Keratinocyte (primary cell): ENCODE measurements at regions not wholly inside any gene's neighbourhood (a gene's known extent, or its start where the extent isn't known, plus 50 kb on each side); places are given as distances from the start of the nearest gene placed in this dataset.

Experiments used
- DNase-seq: peaks from one replicate; pipeline ENCODE4 v3.0.0-alpha.2; 2011; ENCODE audit warnings: low read depth, missing footprints, low spot score
- FAIRE-seq: peaks from 2 replicates; lab custom pipeline; 2011; peaks lifted over from hg19 to GRCh38; lab: Jason Lieb, UNC
- H2AFZ ChIP-seq: 2 replicates; pipeline ENCODE4 v1.6.0; 2012; ENCODE audit warnings: low read length, control low read depth, inconsistent platforms; ENCODE audit not compliant: control insufficient read depth
- H3K27ac ChIP-seq: 2 replicates; pipeline ENCODE4 v1.5.1; 2011; ENCODE audit warnings: low read length; ENCODE audit not compliant: control insufficient read depth, insufficient read depth
- H3K27me3 ChIP-seq: 3 replicates; pipeline ENCODE4 v1.6.0; 2011; ENCODE audit warnings: low read length; ENCODE audit not compliant: control insufficient read depth, insufficient read depth; ENCODE audit errors: extremely low read depth
- H3K36me3 ChIP-seq, 2 experiments: 2 replicates in 1 of 2; 3 replicates in 1 of 2; pipeline ENCODE4 v1.5.1; 2011; ENCODE audit warnings: low read length in 2 of 2, mild to moderate bottlenecking in 1 of 2; ENCODE audit not compliant: control insufficient read depth in 2 of 2, insufficient read depth in 2 of 2; ENCODE audit errors: extremely low read depth in 1 of 2
- H3K4me1 ChIP-seq: 3 replicates; pipeline ENCODE4 v1.5.1; 2011; ENCODE audit warnings: low read length; ENCODE audit not compliant: control insufficient read depth, insufficient read depth; ENCODE audit errors: extremely low read depth
- H3K4me2 ChIP-seq: 3 replicates; pipeline ENCODE4 v1.6.0; 2011; ENCODE audit warnings: low read depth, low read length; ENCODE audit not compliant: control insufficient read depth, insufficient read depth; ENCODE audit errors: extremely low read depth
- H3K4me3 ChIP-seq, 3 experiments: fragments of 200-600 bp in 1 of 3; sonication (generic) in 1 of 3; 2 replicates in 2 of 3; 3 replicates in 1 of 3; pipeline ENCODE4 v1.5.1; 2011 to 2016; ENCODE audit warnings: low read length in 3 of 3, mild to moderate bottlenecking in 3 of 3, control low read depth in 2 of 3, inconsistent platforms in 1 of 3, low read depth in 1 of 3, mixed read lengths in 1 of 3, mixed run types in 1 of 3, moderate library complexity in 1 of 3; ENCODE audit not compliant: control insufficient read depth in 2 of 3, insufficient read depth in 2 of 3; ENCODE audit errors: extremely low read depth in 1 of 3
- H3K79me2 ChIP-seq: 2 replicates; pipeline ENCODE4 v1.6.0; 2012; ENCODE audit warnings: low read length; ENCODE audit not compliant: control insufficient read depth, insufficient read depth
- H3K9ac ChIP-seq: 3 replicates; pipeline ENCODE4 v1.6.0; 2011; ENCODE audit warnings: low read length; ENCODE audit not compliant: control insufficient read depth, insufficient read depth; ENCODE audit errors: extremely low read depth
- H3K9me1 ChIP-seq: 3 replicates; pipeline ENCODE4 v1.6.0; 2011; ENCODE audit warnings: low read length; ENCODE audit not compliant: control insufficient read depth, insufficient read depth; ENCODE audit errors: extremely low read depth
- H3K9me3 ChIP-seq: 2 replicates; pipeline ENCODE4 v1.5.1; 2012; ENCODE audit warnings: low read depth, low read length; ENCODE audit not compliant: control insufficient read depth
- H4K20me1 ChIP-seq: 3 replicates; pipeline ENCODE4 v1.6.0; 2011; ENCODE audit warnings: low read length; ENCODE audit not compliant: control insufficient read depth, insufficient read depth; ENCODE audit errors: extremely low read depth
- EZH2 ChIP-seq: IDR thresholded peaks from one replicate; pipeline ENCODE4 v1.6.1; 2012; ENCODE audit warnings: inconsistent platforms, mild to moderate bottlenecking, low read length, moderate library complexity
- dilution Hi-C: fragments of 300-500 bp; cut with MboI; formaldehyde crosslinking; loops from one replicate; pipeline ENCODE4 v1.7.0; 2020; ENCODE audit warnings: low sequenced_read_pairs; ENCODE audit not compliant: extremely low pct_ligation_motif_present
- TF ChIP-seq, protein P1 (sequence below), 3 experiments: IDR thresholded peaks in 1 of 3; conservative IDR thresholded peaks in 1 of 3; optimal IDR thresholded peaks in 1 of 3; 2 replicates in 2 of 3; 3 replicates in 1 of 3; pipeline versions ENCODE3 to v1.5.1; 2011; ENCODE audit warnings: low read length in 3 of 3, mild to moderate bottlenecking in 3 of 3, moderate library complexity in 2 of 3, control low read depth in 1 of 3, inconsistent platforms in 1 of 3; ENCODE audit not compliant: insufficient read depth in 2 of 3; ENCODE audit errors: extremely low read depth in 1 of 3

DNA sequence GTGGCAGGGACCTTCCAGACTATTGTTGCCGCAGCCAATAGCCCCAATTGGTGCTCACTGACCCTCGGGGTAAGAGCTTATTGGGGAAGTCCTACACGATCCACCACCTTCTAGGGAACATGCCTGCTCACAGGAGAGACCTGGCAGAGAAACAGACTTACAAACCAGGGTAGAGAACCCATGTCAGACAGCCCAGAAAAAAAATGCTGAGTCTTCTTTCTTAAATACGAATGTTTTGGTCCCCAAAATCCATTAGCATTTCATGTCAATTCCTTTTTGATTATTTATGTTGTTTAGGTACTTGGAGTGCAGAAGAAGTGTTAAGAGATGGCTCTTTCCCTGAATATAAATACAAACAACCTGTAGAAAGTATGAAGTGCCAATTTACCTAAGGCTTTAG is 84.9 kb upstream of the PDE10A start:
- H3K27me3 ChIP-seq, result no peaks in the 10 kb centered on the region
- H3K9me1 ChIP-seq, result no peaks in the 10 kb centered on the region
- H3K4me3 ChIP-seq, result no peak overlapping the region
- no peak overlapping the region for H2AFZ ChIP-seq
- H4K20me1 ChIP-seq, result no peaks in the 10 kb centered on the region
- FAIRE-seq, result no peak
- no peak overlapping the region for H3K27ac ChIP-seq
- dilution Hi-C loops, result no loop called here
- TF ChIP-seq, protein P1, sequence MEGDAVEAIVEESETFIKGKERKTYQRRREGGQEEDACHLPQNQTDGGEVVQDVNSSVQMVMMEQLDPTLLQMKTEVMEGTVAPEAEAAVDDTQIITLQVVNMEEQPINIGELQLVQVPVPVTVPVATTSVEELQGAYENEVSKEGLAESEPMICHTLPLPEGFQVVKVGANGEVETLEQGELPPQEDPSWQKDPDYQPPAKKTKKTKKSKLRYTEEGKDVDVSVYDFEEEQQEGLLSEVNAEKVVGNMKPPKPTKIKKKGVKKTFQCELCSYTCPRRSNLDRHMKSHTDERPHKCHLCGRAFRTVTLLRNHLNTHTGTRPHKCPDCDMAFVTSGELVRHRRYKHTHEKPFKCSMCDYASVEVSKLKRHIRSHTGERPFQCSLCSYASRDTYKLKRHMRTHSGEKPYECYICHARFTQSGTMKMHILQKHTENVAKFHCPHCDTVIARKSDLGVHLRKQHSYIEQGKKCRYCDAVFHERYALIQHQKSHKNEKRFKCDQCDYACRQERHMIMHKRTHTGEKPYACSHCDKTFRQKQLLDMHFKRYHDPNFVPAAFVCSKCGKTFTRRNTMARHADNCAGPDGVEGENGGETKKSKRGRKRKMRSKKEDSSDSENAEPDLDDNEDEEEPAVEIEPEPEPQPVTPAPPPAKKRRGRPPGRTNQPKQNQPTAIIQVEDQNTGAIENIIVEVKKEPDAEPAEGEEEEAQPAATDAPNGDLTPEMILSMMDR (optimal IDR thresholded peaks at IDR 0.05 in 1 of 3, IDR thresholded peaks at IDR 0.05 in 1 of 3, conservative IDR thresholded peaks at IDR 0.05 in 1 of 3; ENCODE audit: extremely low read depth in 1 of 3, insufficient read depth in 2 of 3, low read length in 3 of 3), result no peak
- no peak for TF ChIP-seq EZH2
- H3K4me1 ChIP-seq, result no peaks in the 10 kb centered on the region
- H3K9me3 ChIP-seq, result peaks cover 4% of the 10 kb centered on the region
- DNase-seq, result no peak
- H3K9ac ChIP-seq, result no peak overlapping the region
- H3K36me3 ChIP-seq, result no peaks in the 10 kb centered on the region
- no peak overlapping the region for H3K4me2 ChIP-seq
- H3K79me2 ChIP-seq, result no peaks in the 10 kb centered on the region

DNA sequence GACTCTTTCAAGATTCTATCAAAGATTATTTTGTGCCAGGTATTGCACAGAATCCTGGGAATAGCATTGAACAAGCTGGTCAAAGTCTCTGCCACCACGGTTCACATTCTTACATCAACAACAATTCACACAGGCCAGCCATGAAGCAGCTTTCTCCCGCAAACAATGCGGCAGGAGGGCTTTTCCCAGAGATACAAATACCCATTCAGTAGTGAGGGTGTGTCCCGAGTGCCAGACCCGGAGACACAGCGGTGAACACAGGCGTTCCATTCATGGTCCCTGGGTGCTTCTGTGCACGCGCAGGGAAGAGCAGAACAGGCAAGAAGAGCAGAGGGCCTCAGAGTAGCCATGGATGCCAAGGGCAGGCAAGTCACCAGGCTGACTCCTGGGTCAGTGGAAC is 83.3 kb upstream of the PDE10A start:
- Histone ChIP-seq H3K27ac (no peak overlapping the region), H3K4me3 (no peak overlapping the region), H4K20me1 (no peaks in the 10 kb centered on the region), H3K9me3 (peaks cover 4% of the 10 kb centered on the region), H3K79me2 (no peaks in the 10 kb centered on the region), H3K9ac (no peak overlapping the region), H3K4me1 (no peaks in the 10 kb centered on the region), H3K36me3 (no peaks in the 10 kb centered on the region), H3K9me1 (no peaks in the 10 kb centered on the region), H2AFZ (no peak overlapping the region), H3K4me2 (no peak overlapping the region), H3K27me3 (no peaks in the 10 kb centered on the region)
- FAIRE-seq (no peak), DNase-seq (no peak)
- dilution Hi-C loops, result no loop called here
- no peak for TF ChIP-seq EZH2
- TF ChIP-seq, protein P1 (optimal IDR thresholded peaks at IDR 0.05 in 1 of 3, IDR thresholded peaks at IDR 0.05 in 1 of 3, conservative IDR thresholded peaks at IDR 0.05 in 1 of 3; ENCODE audit: extremely low read depth in 1 of 3, insufficient read depth in 2 of 3, low read length in 3 of 3), result no peak
